Skeletal muscle cell (primary cell): ENCODE measurements at regions not wholly inside any gene's neighbourhood (a gene's known extent, or its start where the extent isn't known, plus 50 kb on each side); places are given as distances from the start of the nearest gene placed in this dataset.

Experiments
- DNase-seq: peaks from one replicate; pipeline ENCODE4 v3.0.0-alpha.2; 2010; ENCODE audit warnings: low read depth
- H3K4me3 ChIP-seq: 2 replicates; pipeline ENCODE4 v1.5.1; 2011; ENCODE audit warnings: low read depth, mild to moderate bottlenecking, control low read depth, low read length, moderate library complexity

DNA sequence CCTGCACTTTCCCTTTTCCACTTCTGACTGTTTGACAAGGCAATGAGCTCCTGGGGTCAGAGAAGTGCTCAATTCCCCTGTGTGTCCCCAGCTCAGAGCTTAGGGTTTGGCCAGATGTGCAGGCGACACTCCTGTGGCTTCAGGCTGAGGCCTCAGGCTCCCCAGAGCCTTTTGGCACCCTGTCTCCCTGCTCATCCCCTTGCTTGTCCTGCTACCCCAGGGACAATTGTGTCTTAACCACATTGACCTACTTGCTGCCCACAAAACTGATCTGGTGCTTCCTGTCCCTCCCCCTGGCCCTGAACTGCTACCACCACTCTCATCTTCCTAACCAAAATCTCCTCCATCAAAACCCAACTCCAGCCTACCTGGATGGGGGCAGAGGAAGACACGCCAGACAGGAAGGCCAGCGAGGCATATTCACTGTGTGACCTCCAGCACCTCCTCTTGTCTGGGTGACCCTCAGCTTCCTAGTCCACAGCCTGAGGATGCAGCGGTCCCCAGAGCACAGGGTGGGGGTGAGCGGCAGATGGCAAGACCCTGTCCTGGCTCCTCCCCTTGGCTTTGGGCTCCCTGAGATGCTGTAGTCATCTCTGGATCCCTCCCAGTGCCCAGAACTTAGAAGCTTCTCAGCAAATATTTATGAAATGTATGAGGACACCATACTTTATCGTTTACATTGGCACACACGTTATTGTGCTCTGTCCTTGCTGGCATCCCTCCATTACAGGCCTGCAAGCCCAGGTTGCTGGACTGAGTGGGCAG lies 98.9 kb upstream of the SLC6A6 start:
- no peak overlapping the region for H3K4me3 ChIP-seq
- DNase-seq: no peak

DNA sequence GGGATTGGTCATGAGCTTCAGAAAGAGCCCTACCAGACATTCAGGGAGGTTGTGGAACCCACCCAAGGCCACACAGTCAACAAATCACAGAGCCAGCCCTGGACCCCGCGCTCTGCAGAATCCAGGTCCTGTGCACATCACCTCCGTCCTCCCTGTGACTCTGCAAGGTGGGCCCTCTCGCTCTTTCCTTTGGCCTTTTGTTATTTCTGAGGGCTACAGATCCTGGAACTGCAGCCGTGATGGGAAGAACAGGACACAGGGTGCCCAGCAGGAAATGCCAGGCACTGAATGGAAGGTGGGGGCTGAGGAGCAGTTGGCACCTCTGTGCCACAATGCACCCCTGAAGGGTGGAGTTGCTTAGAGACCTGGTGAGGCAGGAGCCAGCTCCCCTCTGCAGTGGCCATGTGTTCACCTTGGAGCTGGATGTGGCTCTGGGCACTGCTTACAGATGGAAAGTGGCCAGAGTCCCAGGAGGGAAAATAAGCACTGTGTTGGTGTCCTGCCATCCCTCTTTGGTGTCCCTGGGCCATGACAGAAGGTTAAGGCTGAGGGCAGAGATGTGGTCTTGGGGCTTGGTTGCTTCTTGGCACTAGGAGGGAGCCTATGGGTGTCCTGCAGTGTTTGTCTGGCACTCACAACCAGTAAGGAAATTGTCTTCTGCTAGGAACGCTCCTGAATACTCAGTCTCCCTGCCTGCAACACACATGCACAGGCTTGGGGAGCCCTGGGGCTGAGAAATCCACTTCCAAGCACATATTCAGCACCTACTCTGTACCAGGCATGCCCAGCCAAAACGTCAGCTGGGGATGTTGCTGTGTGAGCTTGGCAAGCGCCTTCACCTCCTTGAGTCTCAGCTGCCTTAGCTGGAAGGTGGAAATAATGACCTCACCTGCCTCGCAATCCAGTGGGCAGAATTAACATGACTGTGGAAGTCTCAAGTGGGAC lies 98.0 kb upstream of the SLC6A6 start:
- DNase-seq: no peak
- H3K4me3 ChIP-seq: no peak overlapping the region

DNA sequence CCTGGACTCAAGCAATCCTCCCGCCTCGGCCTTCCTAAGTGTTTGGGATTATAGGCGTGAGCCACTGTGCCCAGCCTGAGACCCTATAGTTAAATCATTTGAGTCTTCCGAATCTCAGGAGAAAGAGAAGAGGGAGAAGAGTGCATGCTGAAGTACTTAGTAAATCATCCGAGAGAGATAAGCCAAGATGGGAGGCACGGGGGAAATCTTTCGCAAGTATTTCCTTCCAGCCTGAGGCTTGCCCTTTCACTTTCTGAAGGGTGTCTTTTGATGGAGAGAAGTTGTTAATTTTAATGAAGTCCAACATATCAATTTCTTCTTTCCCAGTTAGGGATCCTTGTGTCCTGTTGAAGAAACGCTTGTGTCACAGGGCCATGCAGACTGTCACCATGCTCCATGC lies 97.1 kb upstream of the SLC6A6 start:
- no peak for DNase-seq
- no peak overlapping the region for H3K4me3 ChIP-seq

DNA sequence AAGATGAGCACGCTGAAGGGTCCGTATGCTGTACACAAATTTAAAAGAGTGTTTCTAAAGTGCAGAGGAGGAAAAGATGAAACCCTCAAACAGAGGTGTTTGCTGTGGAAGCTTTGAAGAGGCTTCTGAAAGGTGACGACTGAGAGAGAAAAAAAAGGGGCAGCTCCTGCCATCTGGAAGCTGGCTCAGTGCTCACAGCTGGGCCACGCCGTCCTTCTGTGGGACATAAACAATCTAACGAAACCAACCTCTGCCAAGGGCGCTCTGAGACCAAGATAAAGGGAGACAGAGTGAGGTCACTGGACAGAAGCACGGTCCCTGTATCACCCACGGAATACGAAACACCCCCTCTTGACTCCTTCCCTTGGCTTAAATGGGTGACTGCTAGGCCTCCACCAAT lies 96.3 kb upstream of the SLC6A6 start:
- H3K4me3 ChIP-seq: no peak overlapping the region
- no peak for DNase-seq

DNA sequence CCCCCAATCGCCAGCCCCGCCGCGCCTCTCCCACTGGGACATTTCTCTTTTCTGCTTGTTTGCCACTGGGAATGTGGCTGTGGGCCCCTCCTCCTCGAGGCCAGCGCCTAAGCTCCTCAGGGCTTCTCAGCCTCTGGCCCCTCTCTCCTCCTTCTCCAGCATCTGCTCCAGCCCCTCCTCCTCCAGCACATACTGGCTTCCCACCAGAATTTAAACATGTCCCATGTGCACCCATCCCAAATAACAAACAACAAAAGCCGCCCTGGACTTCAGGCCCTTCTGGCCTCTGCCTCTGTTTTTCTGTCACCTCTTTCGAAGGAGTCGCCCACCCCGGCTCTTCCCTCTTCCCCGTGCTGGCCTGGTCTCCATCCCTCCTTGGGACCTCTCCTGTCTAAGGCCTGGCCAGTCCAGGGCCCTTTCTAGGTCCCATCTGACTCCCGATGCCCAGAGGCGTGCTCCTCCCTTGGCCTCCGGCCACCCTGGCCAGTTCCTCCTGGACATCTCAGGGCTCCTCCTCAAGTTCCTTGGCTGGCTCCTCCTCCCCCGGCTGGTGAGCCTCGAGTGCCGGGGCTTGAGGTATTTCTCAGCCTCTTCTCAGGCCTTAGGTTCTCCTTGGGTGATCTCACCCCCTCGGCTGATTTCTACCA lies 94.6 kb upstream of the SLC6A6 start:
- H3K4me3 ChIP-seq: no peak overlapping the region
- DNase-seq: no peak

- H3K4me3 ChIP-seq: no peak overlapping the region
- DNase-seq: no peak
Observed at GRCh38 chr3:14311729-14312128, 90.7 kb upstream of the SLC6A6 start.

DNA sequence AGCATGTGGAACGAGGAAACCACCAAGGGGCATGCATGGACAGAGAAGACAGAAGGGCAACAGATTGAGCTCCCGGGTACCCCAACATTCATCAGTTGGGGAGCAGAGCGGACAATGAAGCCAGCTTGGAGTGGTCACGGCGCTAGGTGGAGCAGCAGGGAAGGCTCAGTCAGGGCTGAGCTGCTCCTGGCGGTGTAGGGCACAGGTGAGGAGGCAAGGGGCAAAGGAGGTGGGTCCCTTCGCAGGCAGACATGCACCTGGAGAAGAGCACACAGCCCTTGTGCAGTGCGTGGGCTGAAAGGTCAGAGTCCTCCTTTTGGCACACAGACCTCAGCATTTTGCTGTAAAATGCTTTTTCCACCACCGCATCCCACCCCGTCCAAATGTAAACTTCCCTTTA lies 90.0 kb upstream of the SLC6A6 start:
- H3K4me3 ChIP-seq: no peak overlapping the region
- DNase-seq: no peak

GRCh38 chr3:14317057-14317553 lies 85.3 kb upstream of the SLC6A6 start:
- no peak for DNase-seq

DNA sequence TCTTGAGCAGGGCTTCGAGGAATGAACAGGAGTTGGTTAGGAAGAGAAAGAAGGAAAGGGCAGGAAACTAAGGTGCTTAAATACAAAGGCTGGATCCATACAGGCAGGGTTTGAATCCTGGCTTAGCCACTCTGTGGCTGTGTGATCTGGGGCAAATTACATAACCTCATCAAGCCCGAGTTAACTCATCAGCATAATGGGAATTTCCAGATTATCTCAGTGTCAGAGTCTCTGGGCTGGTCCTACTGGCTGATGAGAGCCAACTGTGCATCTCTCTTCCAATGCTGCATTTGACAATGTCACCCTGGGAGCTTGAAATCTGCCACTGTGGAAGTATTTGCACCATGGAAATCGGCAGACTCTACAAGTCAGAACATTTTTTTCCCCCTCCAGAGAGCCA lies 83.8 kb upstream of the SLC6A6 start:
- DNase-seq: no peak

More at GRCh38 chr3:14317057-14317553, 85.3 kb upstream of the SLC6A6 start:
- H3K4me3 ChIP-seq: no peak overlapping the region

DNA sequence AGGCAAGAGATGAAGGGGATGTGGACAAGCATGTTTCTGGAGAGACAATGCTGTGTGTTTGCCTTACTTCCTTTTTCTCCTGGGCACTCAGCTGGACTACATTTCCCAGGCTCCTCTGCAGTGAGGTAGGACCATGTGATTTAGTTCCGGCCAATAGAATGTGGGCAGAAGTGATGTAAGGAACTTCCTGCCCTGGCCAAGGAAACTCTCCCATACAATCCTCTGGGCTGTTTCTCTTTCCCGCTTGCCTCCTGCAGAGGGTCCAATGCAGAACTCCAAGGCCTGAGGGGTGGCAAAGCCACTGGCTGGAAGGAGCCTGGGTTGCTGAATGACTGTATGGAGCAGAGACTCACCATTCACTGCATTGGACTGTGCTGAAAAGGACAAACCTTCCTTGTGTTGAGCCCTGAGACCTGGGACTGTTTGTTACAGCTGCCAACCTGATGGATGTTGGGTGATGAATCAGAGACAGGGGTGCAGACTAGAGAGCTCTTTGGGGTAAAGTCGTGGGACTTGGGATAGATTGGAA lies 82.7 kb upstream of the SLC6A6 start:
- H3K4me3 ChIP-seq: no peak overlapping the region

More for the DNA sequence above, 83.8 kb upstream of the SLC6A6 start:
- H3K4me3 ChIP-seq: no peak overlapping the region

GRCh38 chr3:14320219-14320618 lies 82.2 kb upstream of the SLC6A6 start:
- DNase-seq: no peak

More for the DNA sequence above, 82.7 kb upstream of the SLC6A6 start:
- DNase-seq: no peak

DNA sequence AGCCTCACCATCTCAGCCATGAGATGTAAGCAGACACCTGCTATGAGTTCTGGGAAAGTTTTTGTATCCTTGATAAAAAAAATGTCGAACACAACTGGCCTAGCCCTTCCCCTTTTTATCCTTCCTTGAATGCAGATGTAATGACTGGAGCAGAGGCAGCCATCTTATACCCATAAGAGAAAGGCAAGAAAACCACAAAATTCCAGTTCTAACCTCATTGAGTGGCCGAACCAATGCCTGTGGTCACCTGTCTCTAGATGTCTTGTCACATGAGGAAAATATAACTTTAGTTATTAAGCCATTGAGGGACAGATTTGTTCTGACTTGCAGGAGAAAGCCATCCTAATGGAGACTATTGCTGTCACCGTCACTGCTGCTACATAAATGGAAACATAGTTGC lies 80.4 kb upstream of the SLC6A6 start:
- no peak overlapping the region for H3K4me3 ChIP-seq
- DNase-seq: no peak

More at GRCh38 chr3:14320219-14320618, 82.2 kb upstream of the SLC6A6 start:
- H3K4me3 ChIP-seq: no peak overlapping the region

- DNase-seq: no peak
- no peak overlapping the region for H3K4me3 ChIP-seq
Observed at GRCh38 chr3:14322667-14323295, 79.6 kb upstream of the SLC6A6 start.

DNA sequence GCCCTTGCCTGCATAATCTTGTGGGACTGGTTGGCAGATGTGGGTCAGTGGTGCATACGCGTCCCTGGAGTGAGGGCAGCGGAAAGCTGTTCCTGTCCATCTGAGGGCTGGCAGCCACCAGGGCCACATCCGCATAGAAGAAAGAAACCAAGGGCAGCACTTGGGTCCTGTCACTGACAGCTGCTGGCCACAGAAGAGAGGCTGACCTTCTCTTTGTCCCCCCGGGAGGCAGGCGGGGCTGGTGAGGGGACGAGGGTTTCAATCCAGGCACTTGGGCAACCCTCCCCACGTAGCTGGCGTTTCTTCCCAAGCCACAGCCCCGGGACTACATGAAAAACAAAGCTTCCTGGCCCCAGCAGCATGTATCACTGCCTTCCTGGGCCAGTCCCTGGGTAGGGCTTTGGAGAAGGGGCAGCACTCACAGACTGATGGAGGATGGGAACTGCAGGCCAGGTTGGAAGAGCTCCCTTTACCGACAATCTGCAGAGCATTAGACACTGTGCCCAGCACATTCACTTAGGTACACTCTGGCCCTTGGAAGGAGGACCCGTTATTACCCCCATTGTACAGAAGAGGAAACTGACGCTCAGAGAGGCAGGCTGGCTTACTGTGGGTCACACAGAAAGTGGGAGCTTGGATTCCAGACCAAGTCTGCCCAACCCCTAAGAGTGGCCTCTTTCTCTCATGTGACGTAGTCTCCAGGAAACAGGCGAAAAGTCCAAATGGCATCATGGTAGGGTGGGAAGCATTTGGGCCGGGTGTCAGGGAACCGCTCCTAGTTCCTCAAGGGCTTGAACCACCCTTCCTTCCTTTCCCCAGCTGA lies 78.8 kb upstream of the SLC6A6 start:
- peak; percentile 17 for DNase-seq

DNA sequence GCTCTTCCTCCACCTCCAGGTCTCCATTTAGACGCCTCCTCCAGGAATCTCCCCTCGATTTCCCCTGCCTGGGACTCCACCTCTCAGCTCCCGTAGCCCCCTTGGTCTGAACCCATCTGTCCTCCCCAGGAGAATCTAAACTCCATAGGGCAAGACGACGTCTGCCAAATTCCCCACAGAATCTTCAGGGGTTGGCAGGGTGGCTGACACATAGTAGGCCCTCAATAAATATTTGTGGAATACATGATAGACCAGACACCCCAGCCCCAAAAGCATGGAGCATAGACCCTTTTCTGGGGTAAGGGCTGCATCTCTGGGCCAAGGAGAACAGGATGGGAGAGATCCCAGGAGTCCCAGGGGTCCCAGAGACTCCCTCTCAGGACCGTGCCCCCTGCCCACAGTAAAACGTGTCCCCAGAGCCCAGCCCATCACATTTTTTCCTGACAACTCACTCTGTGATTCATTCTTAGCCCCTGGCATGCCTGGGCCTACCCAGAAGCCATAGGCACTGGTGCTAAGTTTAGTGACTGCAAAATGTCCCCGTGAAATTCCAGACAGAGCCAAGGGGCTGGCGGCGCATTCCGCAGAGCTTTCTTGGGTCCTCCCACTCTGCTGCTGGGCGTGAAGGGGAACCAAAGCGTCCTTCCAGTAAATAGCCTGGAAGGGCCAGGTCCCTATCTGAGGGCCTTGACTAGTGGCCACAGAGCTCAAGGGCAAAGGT lies 78.0 kb upstream of the SLC6A6 start:
- DNase-seq: no peak
- H3K4me3 ChIP-seq: no peak overlapping the region

More for the DNA sequence above, 78.8 kb upstream of the SLC6A6 start:
- no peak overlapping the region for H3K4me3 ChIP-seq

- DNase-seq: no peak
- no peak overlapping the region for H3K4me3 ChIP-seq
Observed at GRCh38 chr3:14328422-14328821, 74.0 kb upstream of the SLC6A6 start.

DNA sequence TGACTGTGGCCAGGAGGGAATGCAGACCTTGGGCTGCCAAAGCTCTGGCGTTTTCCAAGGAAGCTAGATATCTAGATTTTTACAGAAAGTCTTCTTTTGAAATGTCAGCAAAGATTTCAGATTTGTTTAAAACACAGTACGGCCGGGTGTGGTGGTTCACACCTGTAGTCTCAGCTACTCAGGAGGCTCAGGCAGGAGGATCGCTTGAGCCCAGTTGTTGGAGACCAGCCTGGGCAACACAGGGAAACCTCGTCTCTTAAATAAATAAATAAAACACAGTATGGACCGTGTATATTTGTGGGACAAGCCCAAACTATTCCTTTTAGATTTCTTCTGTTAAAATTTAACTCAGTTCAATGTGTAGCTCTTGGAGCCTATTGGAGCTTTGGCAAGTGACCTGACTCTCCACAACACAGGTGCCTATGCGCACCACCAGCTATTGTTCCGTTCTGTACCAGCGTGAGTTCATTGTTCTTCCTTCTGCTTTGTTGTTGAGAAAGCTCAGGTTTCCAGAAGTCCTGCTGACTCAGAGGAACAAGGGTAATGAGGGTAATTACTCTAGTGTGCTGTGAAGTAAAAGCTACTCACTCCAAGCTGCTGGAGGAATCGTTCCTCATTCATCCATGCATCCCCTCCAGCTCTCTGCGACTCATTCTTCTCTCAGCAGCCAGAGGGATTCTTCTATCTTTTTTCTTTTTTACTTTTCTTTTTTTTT lies 73.1 kb upstream of the SLC6A6 start:
- DNase-seq: peak; percentile 23
- no peak overlapping the region for H3K4me3 ChIP-seq
